ENCODE measurements at regions not wholly inside any gene's neighbourhood (a gene's known extent, or its start where the extent isn't known, plus 50 kb on each side); places are given as distances from the start of the nearest gene placed in this dataset.
A peak's percentile ranks its signal among the peaks of the same experiment; 100 is the strongest.

DNA sequence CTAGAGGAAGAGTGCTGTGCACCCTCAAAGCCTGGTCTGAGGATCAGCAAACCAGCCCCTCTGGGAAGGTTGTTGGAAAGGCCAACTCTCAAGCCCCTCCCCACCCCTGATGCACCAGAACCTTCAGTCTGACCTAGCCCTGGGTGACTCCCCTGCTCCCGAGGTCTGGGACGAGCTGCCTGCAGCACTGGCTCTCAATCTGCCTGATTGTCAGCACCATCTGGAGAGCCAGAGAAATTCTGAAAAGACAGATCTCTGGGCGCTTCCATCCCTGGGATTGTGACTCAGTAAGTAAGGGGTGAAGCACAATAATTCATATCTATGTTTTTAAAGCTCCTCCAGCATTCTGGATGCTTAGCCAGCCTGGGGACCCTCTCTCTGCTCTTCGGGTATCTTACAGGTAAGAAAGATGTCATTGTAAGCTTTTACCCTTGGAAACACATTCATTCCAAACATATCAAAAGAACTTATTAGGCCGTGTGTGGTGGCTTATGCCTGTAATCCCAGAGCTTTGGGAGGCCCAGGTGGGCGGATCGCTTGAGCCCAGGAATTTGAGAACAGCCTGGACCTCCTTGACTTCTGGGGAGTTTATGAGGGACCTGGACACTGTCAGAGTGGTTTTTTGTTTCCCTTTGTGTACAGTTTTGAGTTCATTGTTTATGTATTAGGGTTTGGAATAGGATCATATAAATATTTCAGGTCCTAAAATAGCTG, 147.5 kb downstream of the KCNJ12 start:
- no peaks in the 10 kb centered on the region for H3K79me2 ChIP-seq (ENCODE audit: control insufficient read depth in 1 of 2, insufficient read depth in 2 of 2, low read length in 2 of 2)
- no peak overlapping the region for H2BK20ac ChIP-seq (ENCODE audit: low read length)
- DNase-seq (ENCODE audit: low read depth in 1 of 2, low spot score in 2 of 2): peak in 1 of 2 experiments; percentile 28
- H3K36me3 ChIP-seq (ENCODE audit: control insufficient read depth in 2 of 4, insufficient read depth in 4 of 4, low read length in 3 of 4): no peaks in the 10 kb centered on the region
- H2BK5ac ChIP-seq (ENCODE audit: low read depth, low read length): no peak overlapping the region
- FAIRE-seq: no peak
- H3K4me2 ChIP-seq (ENCODE audit: insufficient read depth in 1 of 2, low read depth in 2 of 2, low read length in 2 of 2): no peak overlapping the region
- POLR2A ChIA-PET (ENCODE audit: partially characterized antibody): no interaction called here
- no peaks in the 10 kb centered on the region for H3K79me1 ChIP-seq (ENCODE audit: low read depth, low read length)
- no peak overlapping the region for H4K91ac ChIP-seq (replicated peaks; ENCODE audit: insufficient read length, low read length)
- no peak overlapping the region for H4K5ac ChIP-seq (ENCODE audit: insufficient read length, low read depth, low read length)
- no peak overlapping the region for H3K23ac ChIP-seq (ENCODE audit: insufficient read length)
- TF ChIP-seq JUND (IDR thresholded peaks at IDR 0.05; ENCODE audit: low read length) (no peak), KDM5A (IDR thresholded peaks at IDR 0.05; ENCODE audit: low read length) (no peak), CHD1 (IDR thresholded peaks at IDR 0.05; ENCODE audit: low read depth, low read length) (no peak), NANOG (IDR thresholded peaks at IDR 0.05; ENCODE audit: insufficient read depth, low read depth, low read length, poor library complexity, severe bottlenecking) (no peak), POU5F1 (IDR thresholded peaks at IDR 0.05; ENCODE audit: low read depth, low read length) (no peak), TEAD4 (IDR thresholded peaks at IDR 0.05; ENCODE audit: low read depth, low read length) (no peak), SP1 (IDR thresholded peaks at IDR 0.05; ENCODE audit: low read depth, low read length) (no peak), TCF12 (IDR thresholded peaks at IDR 0.05; ENCODE audit: low read depth, low read length) (no peak), SIRT6 (IDR thresholded peaks at IDR 0.05; ENCODE audit: low read length) (no peak), RXRA (IDR thresholded peaks at IDR 0.05; ENCODE audit: insufficient read depth, low read depth, low read length) (no peak), YY1 (IDR thresholded peaks at IDR 0.05; ENCODE audit: low read depth, low read length) (no peak), TBP (IDR thresholded peaks at IDR 0.05; ENCODE audit: low read depth, low read length) (no peak), TAF7 (optimal IDR thresholded peaks at IDR 0.05; ENCODE audit: borderline replicate concordance, low read depth, low read length) (no peak)
- TF ChIP-seq, protein P1, sequence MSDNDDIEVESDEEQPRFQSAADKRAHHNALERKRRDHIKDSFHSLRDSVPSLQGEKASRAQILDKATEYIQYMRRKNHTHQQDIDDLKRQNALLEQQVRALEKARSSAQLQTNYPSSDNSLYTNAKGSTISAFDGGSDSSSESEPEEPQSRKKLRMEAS (IDR thresholded peaks at IDR 0.05): no peak
- no peaks in the 10 kb centered on the region; a peak in 1 of 7 replicates for H3K4me1 ChIP-seq (replicated peaks in 1 of 4; ENCODE audit: control insufficient read depth in 3 of 4, insufficient read depth in 4 of 4, low read length in 3 of 4)
- no peak overlapping the region for H2BK15ac ChIP-seq (ENCODE audit: low read length)
- no peak overlapping the region for H3K18ac ChIP-seq (ENCODE audit: extremely low read depth, low read length)
- CTCF ChIA-PET (ENCODE audit: partially characterized antibody): interaction anchor here (1.3 kb wide), 1 partner anchor 11 kb away, joined by 3 read pairs; no protein-coding TSS in a partner anchor
- H4K8ac ChIP-seq (ENCODE audit: extremely low read depth, insufficient read depth, low read length): no peak overlapping the region
- H2BK120ac ChIP-seq (replicated peaks; ENCODE audit: low read depth, low read length): no peak overlapping the region
- no peak overlapping the region for H3K27ac ChIP-seq (ENCODE audit: low read depth, low read length)
- no peaks in the 10 kb centered on the region for H4K20me1 ChIP-seq (replicated peaks in 1 of 2; ENCODE audit: control insufficient read depth in 1 of 2, insufficient read depth in 2 of 2, low read length in 2 of 2)
- H3K9ac ChIP-seq (replicated peaks in 1 of 4; ENCODE audit: extremely low read depth in 1 of 4, low read depth in 3 of 4, low read length in 3 of 4): no peak overlapping the region
- H2AK5ac ChIP-seq (ENCODE audit: low read depth, low read length): no peak overlapping the region
- H3K14ac ChIP-seq (ENCODE audit: insufficient read length): no peak overlapping the region
- H3K27me3 ChIP-seq (replicated peaks in 1 of 4; ENCODE audit: control insufficient read depth in 3 of 4, extremely low read depth in 1 of 4, insufficient read depth in 3 of 4, low read length in 3 of 4): no peaks in the 10 kb centered on the region
- no peak overlapping the region for H3K4me3 ChIP-seq (ENCODE audit: extremely low read depth in 1 of 4, insufficient read depth in 2 of 4, low read depth in 3 of 4, low read length in 4 of 4)
- peaks cover 25 to 68% of the 10 kb centered on the region in 2 experiments for H3K9me3 ChIP-seq (ENCODE audit: insufficient read depth in 2 of 2, low read depth in 1 of 2, low read length in 1 of 2)
- no peaks in the 10 kb centered on the region for H3K23me2 ChIP-seq (ENCODE audit: low read depth, low read length)
- H2AFZ ChIP-seq (ENCODE audit: low read length): no peak overlapping the region
- WGBS, 2 experiments (ENCODE audit: extremely low coverage in 1 of 2, insufficient coverage in 1 of 2, insufficient read length in 1 of 2, insufficient replicate concordance in 2 of 2, low coverage in 1 of 2, low lambda C conversion rate in 2 of 2, missing lambda C conversion rate in 1 of 2): 84% methylated on average over 7 of the region's 7 CpGs; no CpG with 5 or more reads in 1 of the 2 experiments
- no peak overlapping the region for H3K56ac ChIP-seq (replicated peaks; ENCODE audit: insufficient read length, low read depth, low read length)
- H2BK12ac ChIP-seq (ENCODE audit: low read depth, low read length): no peak overlapping the region
- H3K4ac ChIP-seq (replicated peaks; ENCODE audit: insufficient read length, low read depth, low read length): no peak overlapping the region
